IMR-90 (cell line): ENCODE measurements at regions not wholly inside any gene's neighbourhood (a gene's known extent, or its start where the extent isn't known, plus 50 kb on each side); places are given as distances from the start of the nearest gene placed in this dataset.

Experiments
- ATAC-seq: fragments of 200-7000 bp; cut with Tn5 transposase; 2 replicates; pipeline ENCODE4 v1.9.1; 2020; ENCODE audit warnings: low read depth, mild to moderate bottlenecking, moderate library complexity
- BruUV-seq: library from RNA; stranded (reverse); fragments of 400-500 nt; replicated peaks from 2 replicates; lab custom pipeline; 2021; lab: Mats Ljungman, UMichigan
- CTCF ChIA-PET: fragments of 300-600 bp; formaldehyde crosslinking; extraction: SDS; loops from one replicate; lab custom pipeline; 2021; ENCODE audit warnings: antibody characterized with exemption; lab: Yijun Ruan, JAX
- POLR2A ChIA-PET: fragments of 300-600 bp; sonication (Branson Sonifier 250); formaldehyde crosslinking; loops from one replicate; lab custom pipeline; 2022; ENCODE audit warnings: antibody characterized with exemption; ENCODE audit not compliant: unreplicated experiment; lab: Charles Lee
- DNase-seq: peaks from one replicate; pipeline ENCODE4 v3.0.0; 2013
- H2AFZ ChIP-seq: replicated peaks from 2 replicates; pipeline ENCODE3; 2013; ENCODE audit warnings: low read length, mild to moderate bottlenecking; ENCODE audit not compliant: poor library complexity
- H2AK5ac ChIP-seq: 2 replicates; pipeline ENCODE4 v1.6.1; 2013; ENCODE audit warnings: low read depth, low read length, inconsistent platforms
- H2AK9ac ChIP-seq: replicated peaks from 2 replicates; pipeline ENCODE3; 2013; ENCODE audit warnings: mild to moderate bottlenecking, low read depth, low read length, moderate library complexity; ENCODE audit not compliant: poor library complexity
- H2BK120ac ChIP-seq: 2 replicates; pipeline ENCODE4 v1.6.1; 2013; ENCODE audit warnings: low read depth, low read length, inconsistent platforms
- H2BK15ac ChIP-seq: 3 replicates; pipeline ENCODE4 v1.6.1; 2013; ENCODE audit warnings: low read depth, low read length, inconsistent platforms
- H2BK20ac ChIP-seq: 2 replicates; pipeline ENCODE4 v1.6.1; 2013; ENCODE audit warnings: low read depth, mild to moderate bottlenecking, inconsistent platforms, low read length, moderate library complexity
- H2BK5ac ChIP-seq: 2 replicates; pipeline ENCODE4 v1.6.1; 2013; ENCODE audit warnings: mild to moderate bottlenecking, low read depth, low read length, inconsistent platforms; ENCODE audit not compliant: poor library complexity, severe bottlenecking
- H3K14ac ChIP-seq: replicated peaks from 2 replicates; pipeline ENCODE4 v1.6.1; 2013; ENCODE audit warnings: low read depth, low read length, inconsistent platforms
- H3K18ac ChIP-seq: 2 replicates; pipeline ENCODE4 v1.6.1; 2013; ENCODE audit warnings: low read depth, low read length, control low read depth
- H3K23ac ChIP-seq: 2 replicates; pipeline ENCODE4 v1.6.1; 2013; ENCODE audit warnings: low read depth, low read length, inconsistent platforms
- H3K27ac ChIP-seq: 2 replicates; pipeline ENCODE4 v1.5.1; 2013; ENCODE audit warnings: mild to moderate bottlenecking, control low read depth, low read length; ENCODE audit not compliant: insufficient read depth
- H3K27me3 ChIP-seq: 2 replicates; pipeline ENCODE4 v1.6.1; 2013; ENCODE audit warnings: low read length; ENCODE audit not compliant: control insufficient read depth, insufficient read depth
- H3K36me3 ChIP-seq: 2 replicates; pipeline ENCODE4 v1.6.1; 2013; ENCODE audit warnings: low read length, mixed read lengths; ENCODE audit not compliant: control insufficient read depth, insufficient read depth
- H3K4ac ChIP-seq: 2 replicates; pipeline ENCODE4 v1.6.1; 2013; ENCODE audit warnings: low read depth, low read length, inconsistent platforms
- H3K4me1 ChIP-seq: 2 replicates; pipeline ENCODE4 v1.6.1; 2013; ENCODE audit warnings: low read length, mixed read lengths; ENCODE audit not compliant: control insufficient read depth, insufficient read depth
- H3K4me2 ChIP-seq: 2 replicates; pipeline ENCODE4 v1.6.1; 2013; ENCODE audit warnings: low read depth, mild to moderate bottlenecking, control low read depth, low read length, moderate library complexity
- H3K4me3 ChIP-seq: 2 replicates; pipeline ENCODE4 v1.5.1; 2013; ENCODE audit warnings: low read depth, mild to moderate bottlenecking, control low read depth, low read length, moderate library complexity; ENCODE audit not compliant: insufficient read depth
- H3K56ac ChIP-seq: 2 replicates; pipeline ENCODE4 v1.6.1; 2013; ENCODE audit warnings: low read length, inconsistent platforms; ENCODE audit not compliant: insufficient read depth; ENCODE audit errors: extremely low read depth
- H3K79me1 ChIP-seq, 2 experiments: 2 replicates each; pipeline ENCODE4 v1.6.1; 2013; ENCODE audit warnings: low read length in 2 of 2, inconsistent platforms in 1 of 2, low read depth in 1 of 2
- H3K9ac ChIP-seq: 2 replicates; pipeline ENCODE4 v1.6.1; 2013; ENCODE audit warnings: low read depth, low read length, control low read depth
- H3K9me1 ChIP-seq: 2 replicates; pipeline ENCODE4 v1.6.1; 2013; ENCODE audit warnings: low read length, inconsistent platforms; ENCODE audit not compliant: insufficient read depth
- H3K9me3 ChIP-seq: 2 replicates; pipeline ENCODE4 v1.6.1; 2013; ENCODE audit warnings: low read length; ENCODE audit not compliant: control insufficient read depth, insufficient read depth
- H4K20me1 ChIP-seq: 2 replicates; pipeline ENCODE4 v1.6.1; 2013; ENCODE audit warnings: low read length, inconsistent platforms; ENCODE audit not compliant: insufficient read depth
- H4K5ac ChIP-seq: 2 replicates; pipeline ENCODE4 v1.6.1; 2013; ENCODE audit warnings: mild to moderate bottlenecking, low read depth, low read length, control low read depth
- H4K8ac ChIP-seq, 2 experiments: 2 replicates each; pipeline ENCODE4 v1.6.1; 2013; ENCODE audit warnings: low read depth in 2 of 2, low read length in 2 of 2, control low read depth in 1 of 2, inconsistent platforms in 1 of 2
- H4K91ac ChIP-seq: 2 replicates; pipeline ENCODE4 v1.6.1; 2013; ENCODE audit warnings: low read depth, low read length, inconsistent platforms; ENCODE audit not compliant: insufficient read depth
- CTCF ChIP-seq: conservative IDR thresholded peaks from 2 replicates; pipeline ENCODE4 v1.5.1; 2012; ENCODE audit warnings: mild to moderate bottlenecking, low read depth, low read length, improper control_type of control experiment
- FOS ChIP-seq: fragments of 150-350 bp; IDR thresholded peaks from 2 replicates; pipeline ENCODE4 v1.6.1; 2016; ENCODE audit warnings: low read depth, low read length
- MAZ ChIP-seq: IDR thresholded peaks from 2 replicates; pipeline ENCODE4 v1.6.1; 2012; ENCODE audit warnings: low read depth, mild to moderate bottlenecking, low read length, improper control_type of control experiment, moderate library complexity, borderline replicate concordance
- MXI1 ChIP-seq: IDR thresholded peaks from 2 replicates; pipeline ENCODE4 v1.6.1; 2012; ENCODE audit warnings: low read depth, mild to moderate bottlenecking, low read length, moderate library complexity, borderline replicate concordance
- NFE2L2 ChIP-seq: fragments of 150-350 bp; IDR thresholded peaks from 2 replicates; pipeline ENCODE4 v1.6.1; 2016; ENCODE audit warnings: low read depth, mild to moderate bottlenecking, low read length
- POLR2A ChIP-seq: IDR thresholded peaks from 2 replicates; pipeline ENCODE4 v1.6.1; 2012; ENCODE audit warnings: mild to moderate bottlenecking, low read depth, low read length
- RAD21 ChIP-seq: IDR thresholded peaks from 2 replicates; pipeline ENCODE4 v1.6.1; 2012; ENCODE audit warnings: low read length, improper control_type of control experiment
- RCOR1 ChIP-seq: IDR thresholded peaks from 2 replicates; pipeline ENCODE4 v1.6.1; 2012; ENCODE audit warnings: mild to moderate bottlenecking, low read length, improper control_type of control experiment; ENCODE audit not compliant: insufficient replicate concordance
- SMC3 ChIP-seq: fragments of 150-350 bp; IDR thresholded peaks from 2 replicates; pipeline ENCODE4 v1.6.1; 2016; ENCODE audit warnings: low read depth, mild to moderate bottlenecking, antibody characterized with exemption, low read length, moderate library complexity
- USF2 ChIP-seq: fragments of 150-350 bp; IDR thresholded peaks from 2 replicates; pipeline ENCODE4 v1.6.1; 2017; ENCODE audit warnings: mild to moderate bottlenecking, antibody characterized with exemption, low read length, low read depth
- WGBS, 2 experiments: methylation state at CpG; one replicate each; pipeline versions ENCODE4 v1.1.5 to v1.1.7; 2013; ENCODE audit warnings: missing lambda C conversion rate in 2 of 2; ENCODE audit not compliant: insufficient read length in 1 of 2; ENCODE audit errors: extremely low coverage in 2 of 2; 5-methylcytosine and 5-hydroxymethylcytosine counted together
- dilution Hi-C: fragments of 300-500 bp; cut with HindIII; formaldehyde crosslinking; loops from one replicate; pipeline ENCODE4 v1.14.3; 2018; ENCODE audit warnings: low sequenced_read_pairs; ENCODE audit not compliant: unreplicated experiment
- in situ Hi-C: fragments of 300-500 bp; cut with MboI; formaldehyde crosslinking; loops from 3 replicates; pipeline ENCODE4 v1.14.3; 2019; ENCODE audit warnings: low sequenced_read_pairs, inconsistent platforms, mixed read lengths
- intact Hi-C: fragments of 100-400 bp; cut with micrococcal nuclease; formaldehyde crosslinking; loops from 2 replicates; pipeline ENCODE4 v1.10.0; 2022

GRCh38 chr1:29945426-29945825, 709.1 kb downstream of the PTPRU start:
- no peak overlapping the region for H2AFZ ChIP-seq
- no peaks in the 10 kb centered on the region for H4K20me1 ChIP-seq
- no peak overlapping the region for H2BK20ac ChIP-seq
- H3K4me1 ChIP-seq: no peaks in the 10 kb centered on the region
- no peak overlapping the region for H2BK120ac ChIP-seq
- H3K9me3 ChIP-seq: no peaks in the 10 kb centered on the region
- no TSS peak for BruUV-seq
- no peak overlapping the region for H3K14ac ChIP-seq
- no peak overlapping the region for H2AK5ac ChIP-seq
- H4K8ac ChIP-seq: no peak overlapping the region
- dilution Hi-C loops (no loop called here), in situ Hi-C loops (no loop called here), intact Hi-C loops (no loop called here)
- no peak overlapping the region for H3K4me3 ChIP-seq
- no peaks in the 10 kb centered on the region for H3K36me3 ChIP-seq
- H3K79me1 ChIP-seq: no peaks in the 10 kb centered on the region
- H2AK9ac ChIP-seq: no peak overlapping the region
- ChIA-PET POLR2A (no interaction called here), CTCF (no interaction called here)
- H2BK15ac ChIP-seq: no peak overlapping the region
- 0% methylated on average over 3 of the region's 10 CpGs; no CpG with 5 or more reads in 1 of the 2 experiments for WGBS, 2 experiments
- no peak overlapping the region for H4K5ac ChIP-seq
- no peak overlapping the region for H2BK5ac ChIP-seq
- H4K91ac ChIP-seq: no peak overlapping the region
- no peaks in the 10 kb centered on the region for H3K27me3 ChIP-seq
- H3K27ac ChIP-seq: no peak overlapping the region
- H3K18ac ChIP-seq: no peak overlapping the region
- no peak overlapping the region for H3K9ac ChIP-seq
- no peak overlapping the region for H3K4ac ChIP-seq
- H3K23ac ChIP-seq: no peak overlapping the region
- ATAC-seq (no peak), DNase-seq (no peak)
- H3K4me2 ChIP-seq: no peak overlapping the region
- TF ChIP-seq FOS: no peak
- TF ChIP-seq POLR2A: no peak
- no peak for TF ChIP-seq MAZ
- TF ChIP-seq RCOR1: no peak
- TF ChIP-seq CTCF: no peak
- TF ChIP-seq NFE2L2: no peak
- no peak for TF ChIP-seq SMC3
- no peak for TF ChIP-seq USF2
- no peak for TF ChIP-seq RAD21
- no peak for TF ChIP-seq MXI1
- no peak overlapping the region for H3K56ac ChIP-seq
- H3K9me1 ChIP-seq: no peaks in the 10 kb centered on the region
